ENCODE measurements at regions not wholly inside any gene's neighbourhood (a gene's known extent, or its start where the extent isn't known, plus 50 kb on each side); places are given as distances from the start of the nearest gene placed in this dataset.

- TF ChIP-seq GATA2 (IDR thresholded peaks at IDR 0.05; ENCODE audit: low read depth, low read length) (no peak), GATA3 (IDR thresholded peaks at IDR 0.05; ENCODE audit: low read depth, low read length) (no peak)
These were observed 280.0 kb upstream of the SHH start for GRCh38 chr7:156092307-156092706.

All from SH-SY5Y (cell line).